Common myeloid progenitor, CD34-positive (primary cell): ENCODE measurements at regions not wholly inside any gene's neighbourhood (a gene's known extent, or its start where the extent isn't known, plus 50 kb on each side); places are given as distances from the start of the nearest gene placed in this dataset.
"Not testable (repeated sequence)": the region's sequence is repeated elsewhere in the genome, so short reads cannot be mapped to it uniquely, and the experiment has no call there.

Experiments used
- CTCF ChIA-PET: fragments of 350-600 bp; sonication (Branson Sonifier 250); formaldehyde crosslinking; loops from one replicate; lab custom pipeline; 2021; ENCODE audit warnings: antibody characterized with exemption; lab: Charles Lee
- POLR2A ChIA-PET: fragments of 350-600 bp; sonication (Branson Sonifier 250); formaldehyde crosslinking; loops from one replicate; lab custom pipeline; 2021; ENCODE audit warnings: antibody characterized with exemption; lab: Charles Lee
- DNase-seq, 3 donors: peaks; one replicate each; pipeline versions ENCODE4 v3.0.0 to v3.0.0-alpha.2; 2013
- H3K27ac ChIP-seq, 2 experiments: 1 replicate in 1 of 2; 2 replicates in 1 of 2; pipeline ENCODE4 v1.7.0; 2013; ENCODE audit warnings: inconsistent platforms in 2 of 2, low read length in 2 of 2, mild to moderate bottlenecking in 2 of 2, low read depth in 1 of 2, moderate library complexity in 1 of 2; ENCODE audit not compliant: severe bottlenecking in 2 of 2, insufficient read depth in 1 of 2, poor library complexity in 1 of 2
- H3K27me3 ChIP-seq, 5 experiments: replicated peaks in 2 of 5; 1 replicate in 3 of 5; 2 replicates in 2 of 5; pipeline versions ENCODE4 v1.6.1 to v1.7.0; 2013; ENCODE audit warnings: low read length in 4 of 5, mild to moderate bottlenecking in 2 of 5, moderate library complexity in 2 of 5, inconsistent platforms in 1 of 5; ENCODE audit not compliant: insufficient read depth in 5 of 5, control insufficient read depth in 4 of 5
- H3K36me3 ChIP-seq, 4 experiments: 1 replicate in 2 of 4; 2 replicates in 2 of 4; pipeline versions ENCODE4 v1.6.1 to v1.7.0; 2013; ENCODE audit warnings: low read length in 3 of 4, control low read depth in 1 of 4, mild to moderate bottlenecking in 1 of 4; ENCODE audit not compliant: control insufficient read depth in 4 of 4, insufficient read depth in 4 of 4
- H3K4me1 ChIP-seq, 4 experiments: 1 replicate in 3 of 4; 2 replicates in 1 of 4; pipeline versions ENCODE4 v1.6.1 to v1.7.1; 2013; ENCODE audit warnings: low read length in 3 of 4, mild to moderate bottlenecking in 3 of 4, control low read depth in 1 of 4, inconsistent platforms in 1 of 4, moderate library complexity in 1 of 4; ENCODE audit not compliant: control insufficient read depth in 4 of 4, insufficient read depth in 4 of 4; ENCODE audit errors: control extremely low read depth in 1 of 4
- H3K4me3 ChIP-seq, 7 experiments: 1 replicate in 4 of 7; 2 replicates in 3 of 7; pipeline versions ENCODE4 v1.5.1 to v1.7.0; 2013; ENCODE audit warnings: mild to moderate bottlenecking in 7 of 7, low read length in 6 of 7, moderate library complexity in 6 of 7, inconsistent platforms in 2 of 7, low read depth in 2 of 7, control low read depth in 1 of 7; ENCODE audit not compliant: insufficient read depth in 4 of 7, control insufficient read depth in 1 of 7; ENCODE audit errors: extremely low read depth in 1 of 7
- H3K9me3 ChIP-seq, 5 experiments: 1 replicate in 4 of 5; 2 replicates in 1 of 5; pipeline versions ENCODE4 v1.6.1 to v1.7.1; 2013; ENCODE audit warnings: low read length in 4 of 5, mild to moderate bottlenecking in 2 of 5, inconsistent platforms in 1 of 5, low read depth in 1 of 5, moderate library complexity in 1 of 5; ENCODE audit not compliant: control insufficient read depth in 4 of 5, insufficient read depth in 2 of 5; ENCODE audit errors: control extremely low read depth in 1 of 5
- WGBS: methylation state at CpG from one replicate; pipeline ENCODE4 v1.1.5; 2013; ENCODE audit not compliant: insufficient coverage; 5-methylcytosine and 5-hydroxymethylcytosine counted together

DNA sequence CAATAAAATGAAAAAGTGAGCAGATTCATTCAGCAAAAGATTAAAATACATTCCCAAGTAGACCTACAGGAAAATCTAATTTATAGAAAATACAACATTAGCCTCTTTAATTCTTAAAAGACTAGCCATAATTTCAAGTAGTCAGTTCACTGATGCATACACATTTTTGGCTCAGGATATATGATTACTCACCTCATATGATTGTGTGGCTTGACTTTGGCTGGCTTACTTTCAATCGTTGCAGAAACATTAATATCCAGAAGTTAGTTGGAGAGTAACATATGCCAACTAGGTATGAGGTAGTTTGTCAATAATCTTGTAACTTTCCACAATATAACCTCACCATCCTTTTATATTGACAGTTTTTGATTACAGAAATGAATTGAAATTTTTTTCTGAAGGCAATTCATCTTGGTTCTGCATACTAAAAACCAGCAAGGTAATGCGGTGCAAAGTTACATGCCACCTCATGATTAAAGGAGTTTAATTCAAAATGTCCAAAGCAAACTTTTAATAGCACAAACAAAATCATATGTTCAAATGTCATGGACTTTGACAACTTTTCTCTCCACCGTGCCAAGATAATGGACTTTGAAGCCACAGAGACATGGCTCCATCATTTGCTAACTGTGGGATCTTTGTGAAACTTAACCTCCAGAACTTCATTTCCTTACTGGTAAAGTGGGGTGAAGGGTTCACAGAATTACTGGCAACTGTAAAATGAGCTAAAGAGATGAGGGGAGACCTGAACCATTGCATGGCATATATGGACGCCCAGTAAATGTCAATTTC is 76.6 kb upstream of the PAM start:
- H3K27ac ChIP-seq, result no peak overlapping the region
- no peak overlapping the region for H3K4me3 ChIP-seq
- H3K36me3 ChIP-seq, result no peaks in the 10 kb centered on the region
- 100% methylated on average over 1 of the region's 4 CpGs for WGBS
- CTCF ChIA-PET, result no interaction called here
- POLR2A ChIA-PET, result no interaction called here
- no peaks in the 10 kb centered on the region for H3K27me3 ChIP-seq
- DNase-seq, result no peak
- H3K4me1 ChIP-seq, result peaks cover 0 to 4% (median 0%) of the 10 kb centered on the region in 4 experiments
- no peaks in the 10 kb centered on the region for H3K9me3 ChIP-seq

DNA sequence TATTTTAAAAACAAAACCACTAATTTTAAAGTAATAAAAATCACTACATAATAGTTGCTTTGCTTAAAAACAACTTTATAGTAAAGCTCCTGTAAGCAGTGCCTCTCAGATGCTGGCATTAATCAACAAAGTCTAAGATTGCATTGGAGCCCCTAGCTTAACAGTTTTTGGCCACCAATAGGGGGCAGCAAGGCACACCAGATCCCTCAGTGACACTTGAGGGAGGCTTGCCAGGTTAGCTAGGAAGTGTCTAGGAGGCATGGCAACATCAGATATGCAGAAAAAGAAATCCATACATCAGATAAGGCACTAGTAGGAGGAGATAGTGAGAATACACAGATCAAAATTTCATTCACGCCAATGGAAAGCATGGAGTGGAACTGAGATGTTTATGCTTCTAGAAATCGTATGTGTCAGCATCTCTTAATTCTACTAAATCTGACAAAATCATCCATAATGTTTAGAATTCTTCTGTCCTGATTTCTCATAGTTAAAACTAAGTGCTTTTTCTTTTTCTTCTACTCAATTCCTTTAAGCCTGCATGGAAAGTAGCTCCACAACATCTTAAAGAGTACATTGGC is 73.6 kb upstream of the PAM start:
- WGBS, result no CpG with 5 or more reads among the region's 2 CpGs
- H3K27me3 ChIP-seq, result no peaks in the 10 kb centered on the region

DNA sequence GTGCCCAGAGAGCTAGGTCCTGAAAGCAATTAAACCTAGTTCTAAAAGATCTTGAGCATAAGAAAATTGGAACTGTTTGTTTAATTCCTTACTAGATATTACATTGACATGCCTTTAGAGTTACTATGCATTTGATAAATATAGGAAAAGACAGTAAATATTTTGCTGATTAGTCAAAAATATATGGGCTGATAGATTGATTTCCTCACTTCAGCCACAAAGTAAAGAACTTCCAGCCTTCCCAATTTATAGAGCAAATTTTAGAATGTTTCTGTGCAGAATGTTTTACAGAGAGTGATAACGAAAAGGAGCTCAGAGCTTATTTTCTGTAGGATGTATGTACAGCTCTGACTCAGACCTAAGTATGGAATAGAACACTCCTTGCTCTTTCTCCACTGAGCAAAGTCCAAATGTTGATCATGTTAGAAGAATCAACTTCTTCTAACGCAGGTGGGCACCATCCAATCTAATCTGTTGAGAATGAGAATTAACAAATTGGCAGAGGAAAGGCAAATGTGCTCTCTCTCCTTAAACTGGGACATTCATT is 72.9 kb upstream of the PAM start:
- no peak for DNase-seq
- H3K9me3 ChIP-seq, result no peaks in the 10 kb centered on the region
- H3K27ac ChIP-seq, result no peak overlapping the region
- WGBS, result 83% methylated on average over 1 of the region's 2 CpGs
- no peaks in the 10 kb centered on the region for H3K36me3 ChIP-seq
- peaks cover 0 to 4% (median 0%) of the 10 kb centered on the region in 4 experiments for H3K4me1 ChIP-seq
- no peak overlapping the region for H3K4me3 ChIP-seq
- ChIA-PET POLR2A (no interaction called here), CTCF (interaction anchor here (0.9 to 2.5 kb wide), 22 partner anchors 9 to 535 kb away, joined by 3 to 12 read pairs (median 4); partner anchors contain the start of genes GIN1, PAM and PPIP5K2)
- no peaks in the 10 kb centered on the region for H3K27me3 ChIP-seq

More for the DNA sequence above, 73.6 kb upstream of the PAM start:
- ChIA-PET CTCF (interaction anchor here (0.6 to 2.5 kb wide), 29 partner anchors 9 to 536 kb away, joined by 3 to 12 read pairs (median 3); partner anchors contain the start of genes GIN1, PAM and PPIP5K2), POLR2A (no interaction called here)
- peak; percentile 66 to 76 (median 69) for DNase-seq
- Histone ChIP-seq H3K27ac (no peak overlapping the region), H3K4me3 (no peak overlapping the region), H3K4me1 (peaks cover 0 to 4% (median 0%) of the 10 kb centered on the region in 4 experiments), H3K9me3 (no peaks in the 10 kb centered on the region), H3K36me3 (no peaks in the 10 kb centered on the region)

DNA sequence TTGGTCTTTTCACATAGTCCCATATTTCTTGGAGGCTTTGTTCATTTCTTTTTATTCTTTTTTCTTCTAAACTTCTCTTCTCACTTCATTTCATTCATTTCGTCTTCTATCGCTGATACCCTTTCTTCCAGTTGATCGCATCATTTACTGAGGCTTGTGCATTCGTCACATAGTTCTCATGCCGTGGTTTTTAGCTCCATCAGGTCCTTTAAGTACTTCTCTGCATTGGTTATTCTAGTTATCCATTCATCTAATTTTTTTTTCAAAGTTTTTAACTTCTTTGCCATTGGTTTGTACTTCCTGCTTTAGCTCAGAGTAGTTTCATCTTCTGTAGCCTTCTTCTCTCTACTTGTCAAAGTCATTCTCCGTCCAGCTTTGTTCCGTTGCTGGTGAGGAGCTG is 67.0 kb upstream of the PAM start:
- H3K4me3 ChIP-seq, CTCF ChIA-PET, POLR2A ChIA-PET, DNase-seq, H3K27ac ChIP-seq, H3K27me3 ChIP-seq, H3K9me3 ChIP-seq, H3K4me1 ChIP-seq, H3K36me3 ChIP-seq: not testable (repeated sequence)
- 97% methylated on average over 5 of the region's 7 CpGs for WGBS

DNA sequence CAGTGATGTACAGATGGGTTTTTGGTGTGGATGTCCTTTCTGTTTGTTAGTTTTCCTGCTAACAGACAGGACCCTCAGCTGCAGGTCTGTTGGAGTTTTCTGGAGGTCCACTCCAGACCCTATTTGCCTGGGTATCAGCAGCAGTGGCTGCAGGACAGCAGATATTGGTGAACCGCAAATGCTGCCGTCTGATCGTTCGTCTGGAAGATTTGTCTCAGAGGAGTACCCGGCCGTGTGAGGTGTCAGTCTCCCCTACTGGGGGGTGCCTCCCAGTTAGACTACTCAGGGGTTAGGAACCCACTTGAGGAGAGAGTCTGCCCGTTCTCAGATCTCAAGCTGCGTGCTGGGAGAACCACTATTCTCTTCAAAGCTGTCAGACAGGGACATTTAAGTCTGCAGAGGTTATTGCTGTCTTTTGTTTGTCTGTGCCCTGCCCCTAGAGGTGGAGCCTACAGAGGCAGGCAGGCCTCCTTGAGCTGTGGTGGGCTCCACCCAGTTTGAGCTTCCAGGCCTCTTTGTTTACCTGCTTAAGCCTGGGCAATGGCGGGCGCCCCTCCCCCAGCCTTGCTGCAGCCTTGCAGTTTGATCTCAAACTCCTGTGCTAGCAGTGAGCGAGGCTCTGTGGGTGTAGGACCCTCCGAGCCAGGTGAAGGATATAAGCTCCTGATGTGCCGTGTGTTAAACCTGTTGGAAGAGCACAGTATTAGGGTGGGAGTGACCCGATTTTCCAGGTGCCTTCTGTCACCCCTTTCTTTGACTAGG is 66.3 kb upstream of the PAM start:
- DNase-seq, POLR2A ChIA-PET, H3K4me3 ChIP-seq, H3K27ac ChIP-seq, H3K4me1 ChIP-seq, H3K27me3 ChIP-seq, H3K9me3 ChIP-seq, H3K36me3 ChIP-seq, CTCF ChIA-PET: not testable (repeated sequence)
- 94% methylated on average over 12 of the region's 14 CpGs for WGBS

DNA sequence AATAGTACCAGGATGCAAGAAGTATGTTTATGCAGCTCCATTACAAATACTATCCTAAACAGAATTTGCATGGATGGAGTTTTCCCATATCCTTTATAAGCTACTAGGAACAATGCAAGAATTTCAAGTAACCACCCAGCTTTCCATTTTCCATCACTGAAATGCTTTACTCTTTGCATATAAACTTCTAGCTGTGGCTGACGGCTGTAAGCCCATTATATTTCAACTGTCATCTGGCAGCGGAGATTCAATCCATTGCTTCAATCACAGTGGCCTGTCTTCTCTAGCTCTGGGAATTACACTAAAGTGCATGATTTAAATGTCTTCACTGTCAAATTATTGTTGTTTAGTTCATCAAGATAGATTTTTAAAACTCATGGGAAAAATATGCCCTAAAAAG is 64.2 kb upstream of the PAM start:
- no peaks in the 10 kb centered on the region for H3K36me3 ChIP-seq
- DNase-seq, result no peak
- ChIA-PET POLR2A (no interaction called here), CTCF (interaction anchor here (1.0 to 1.4 kb wide), 2 partner anchors 9 to 11 kb away, joined by 3 read pairs; no protein-coding TSS in a partner anchor)
- H3K4me3 ChIP-seq, result no peak overlapping the region
- peaks cover 0 to 3% (median 0%) of the 10 kb centered on the region in 5 experiments for H3K9me3 ChIP-seq
- no peaks in the 10 kb centered on the region for H3K4me1 ChIP-seq
- H3K27ac ChIP-seq, result no peak overlapping the region
- 100% methylated on average over 1 of the region's 2 CpGs for WGBS
- no peaks in the 10 kb centered on the region for H3K27me3 ChIP-seq
